Loucy (cell line): ENCODE measurements at regions not wholly inside any gene's neighbourhood (a gene's known extent, or its start where the extent isn't known, plus 50 kb on each side); places are given as distances from the start of the nearest gene placed in this dataset.

Experiments
- CTCF ChIP-seq: fragments of 200-600 bp; sonication (generic); conservative IDR thresholded peaks from 2 replicates; pipeline ENCODE4 v1.5.1; 2014; ENCODE audit warnings: mild to moderate bottlenecking, antibody characterized with exemption, low read length
- EZH2phosphoT487 ChIP-seq: fragments of 200-600 bp; IDR thresholded peaks from 2 replicates; pipeline ENCODE4 v1.6.1; 2018; ENCODE audit warnings: antibody characterized with exemption, mild to moderate bottlenecking, moderate library complexity, borderline replicate concordance

- TF ChIP-seq CTCF (no peak), EZH2phosphoT487 (no peak)
Measured at GRCh38 chr11:41775296-41775695, 315.8 kb upstream of the LRRC4C start.
